SU-DHL-6 (cell line): ENCODE measurements at regions not wholly inside any gene's neighbourhood (a gene's known extent, or its start where the extent isn't known, plus 50 kb on each side); places are given as distances from the start of the nearest gene placed in this dataset.

ENCODE experiments used
- EZH2phosphoT487 ChIP-seq: fragments of 200-600 bp; sonication (generic), shearing (Covaris generic); conservative IDR thresholded peaks from 2 replicates; pipeline ENCODE4 v1.6.1; 2018; ENCODE audit warnings: mild to moderate bottlenecking, antibody characterized with exemption, low read length, moderate library complexity, mixed read lengths
- TF ChIP-seq, protein P1 (sequence below): fragments of 200-600 bp; sonication (generic); IDR thresholded peaks from one replicate; pipeline ENCODE4 v1.5.1; 2017; ENCODE audit warnings: antibody characterized with exemption, mild to moderate bottlenecking, low read length, moderate library complexity; ENCODE audit not compliant: insufficient read depth, poor library complexity, severe bottlenecking

GRCh38 chr15:29475096-29475495 is 205.5 kb upstream of the NSMCE3 start:
- TF ChIP-seq, protein P1, sequence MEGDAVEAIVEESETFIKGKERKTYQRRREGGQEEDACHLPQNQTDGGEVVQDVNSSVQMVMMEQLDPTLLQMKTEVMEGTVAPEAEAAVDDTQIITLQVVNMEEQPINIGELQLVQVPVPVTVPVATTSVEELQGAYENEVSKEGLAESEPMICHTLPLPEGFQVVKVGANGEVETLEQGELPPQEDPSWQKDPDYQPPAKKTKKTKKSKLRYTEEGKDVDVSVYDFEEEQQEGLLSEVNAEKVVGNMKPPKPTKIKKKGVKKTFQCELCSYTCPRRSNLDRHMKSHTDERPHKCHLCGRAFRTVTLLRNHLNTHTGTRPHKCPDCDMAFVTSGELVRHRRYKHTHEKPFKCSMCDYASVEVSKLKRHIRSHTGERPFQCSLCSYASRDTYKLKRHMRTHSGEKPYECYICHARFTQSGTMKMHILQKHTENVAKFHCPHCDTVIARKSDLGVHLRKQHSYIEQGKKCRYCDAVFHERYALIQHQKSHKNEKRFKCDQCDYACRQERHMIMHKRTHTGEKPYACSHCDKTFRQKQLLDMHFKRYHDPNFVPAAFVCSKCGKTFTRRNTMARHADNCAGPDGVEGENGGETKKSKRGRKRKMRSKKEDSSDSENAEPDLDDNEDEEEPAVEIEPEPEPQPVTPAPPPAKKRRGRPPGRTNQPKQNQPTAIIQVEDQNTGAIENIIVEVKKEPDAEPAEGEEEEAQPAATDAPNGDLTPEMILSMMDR = no peak
- no peak for TF ChIP-seq EZH2phosphoT487
